GM23338 (cell line): ENCODE measurements at regions not wholly inside any gene's neighbourhood (a gene's known extent, or its start where the extent isn't known, plus 50 kb on each side); places are given as distances from the start of the nearest gene placed in this dataset.

Source experiments
- ATAC-seq: fragments of 200-7000 bp; cut with Tn5 transposase; 3 replicates; pipeline ENCODE4 v1.9.1; 2020
- DNase-seq: peaks from one replicate; pipeline ENCODE4 v3.0.0-alpha.2; 2015; ENCODE audit warnings: low spot score
- H2AFZ ChIP-seq: fragments of 200-600 bp; sonication (generic); 2 replicates; pipeline ENCODE4 v1.8.0; 2016; ENCODE audit warnings: antibody characterized with exemption, mild to moderate bottlenecking, moderate library complexity
- H3F3A ChIP-seq: fragments of 200-600 bp; sonication (generic); replicated peaks from 2 replicates; pipeline ENCODE4 v1.8.0; 2017; ENCODE audit warnings: antibody characterized with exemption, mixed run types, low read depth
- H3K27ac ChIP-seq: fragments of 200-600 bp; sonication (generic); 2 replicates; pipeline ENCODE4 v1.6.1; 2016; ENCODE audit warnings: low read depth
- H3K27me3 ChIP-seq: fragments of 200-600 bp; sonication (generic); 2 replicates; pipeline ENCODE4 v1.8.0; 2016; ENCODE audit warnings: mild to moderate bottlenecking, mixed run types, moderate library complexity; ENCODE audit not compliant: insufficient read depth
- H3K36me3 ChIP-seq: fragments of 200-600 bp; sonication (generic); 2 replicates; pipeline ENCODE4 v1.8.0; 2016; ENCODE audit warnings: mild to moderate bottlenecking; ENCODE audit not compliant: insufficient read depth
- H3K4me1 ChIP-seq: fragments of 200-600 bp; sonication (generic); 2 replicates; pipeline ENCODE4 v1.8.0; 2016; ENCODE audit warnings: mild to moderate bottlenecking, moderate library complexity; ENCODE audit not compliant: insufficient read depth
- H3K4me2 ChIP-seq: fragments of 200-600 bp; sonication (generic); 2 replicates; pipeline ENCODE4 v1.7.1; 2017; ENCODE audit warnings: mixed run types
- H3K4me3 ChIP-seq: fragments of 200-600 bp; sonication (generic); 2 replicates; pipeline ENCODE4 v1.6.1; 2016; ENCODE audit warnings: mixed run types
- H3K79me2 ChIP-seq: fragments of 200-600 bp; sonication (generic); replicated peaks from 2 replicates; pipeline ENCODE4 v1.8.0; 2017; ENCODE audit warnings: mild to moderate bottlenecking; ENCODE audit not compliant: insufficient read depth
- H3K9me2 ChIP-seq: fragments of 200-600 bp; sonication (generic); 2 replicates; pipeline ENCODE4 v1.8.0; 2017; ENCODE audit not compliant: insufficient read depth
- H4K20me1 ChIP-seq: fragments of 200-600 bp; sonication (generic); replicated peaks from 2 replicates; pipeline ENCODE4 v1.8.0; 2017; ENCODE audit warnings: mild to moderate bottlenecking; ENCODE audit not compliant: insufficient read depth
- H3K27ac Mint-ChIP-seq: 2 replicates; pipeline ENCODE4 v1.8.0; 2020; ENCODE audit warnings: inconsistent platforms, mild to moderate bottlenecking, moderate library complexity, mixed read lengths
- H3K27me3 Mint-ChIP-seq: 3 replicates; pipeline ENCODE4 v1.8.0; 2022; ENCODE audit warnings: low read depth, mild to moderate bottlenecking, moderate library complexity, mixed read lengths, inconsistent platforms; ENCODE audit not compliant: insufficient read depth, poor library complexity
- H3K36me3 Mint-ChIP-seq: 3 replicates; pipeline ENCODE4 v1.8.0; 2021; ENCODE audit warnings: low read depth, mild to moderate bottlenecking, inconsistent platforms, moderate library complexity, mixed read lengths
- H3K4me1 Mint-ChIP-seq: 3 replicates; pipeline ENCODE4 v1.8.0; 2020; ENCODE audit warnings: mild to moderate bottlenecking, inconsistent platforms, mixed read lengths
- H3K4me3 Mint-ChIP-seq: 3 replicates; pipeline ENCODE4 v1.8.0; 2021; ENCODE audit warnings: moderate library complexity, mild to moderate bottlenecking, inconsistent platforms, mixed read lengths
- H3K9me3 Mint-ChIP-seq: 3 replicates; pipeline ENCODE4 v1.8.0; 2020; ENCODE audit warnings: moderate library complexity, mild to moderate bottlenecking, inconsistent platforms, mixed read lengths
- CTCF ChIP-seq, 2 experiments: fragments of 200-600 bp in 1 of 2; sonication (generic) in 1 of 2; conservative IDR thresholded peaks; 2 replicates each; pipeline versions ENCODE4 v1.5.1 to v1.6.1; 2016 to 2017; ENCODE audit warnings: antibody characterized with exemption in 2 of 2, low read depth in 2 of 2, mild to moderate bottlenecking in 2 of 2, moderate library complexity in 1 of 2
- ZNF462 ChIP-seq: fragments of 250-450 bp; sonication (Bioruptor Pico); IDR thresholded peaks from 2 replicates; pipeline ENCODE4 v1.5.0; 2020; ENCODE audit warnings: mild to moderate bottlenecking, moderate library complexity

DNA sequence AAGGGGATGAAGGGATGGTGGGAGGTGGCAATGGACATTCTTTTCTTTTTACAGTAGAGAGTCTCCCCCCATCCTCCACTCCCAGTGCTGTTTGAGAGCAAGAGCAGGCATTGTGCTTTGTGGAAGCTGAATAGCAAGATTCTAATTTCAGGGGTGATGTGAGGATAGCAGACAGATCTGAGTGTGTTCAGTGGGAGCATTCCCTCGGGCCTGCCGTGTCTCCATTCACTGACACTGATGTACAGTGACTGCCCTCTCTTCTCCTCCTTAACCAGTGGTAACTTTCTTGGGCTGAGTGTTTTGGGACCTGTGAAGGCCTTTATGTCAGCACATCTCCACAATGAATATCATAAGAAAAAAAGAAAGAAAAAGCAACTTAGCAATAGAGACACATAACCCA, 396.6 kb upstream of the RPS6KA3 start:
- Histone ChIP-seq H3K36me3 (no peaks in the 10 kb centered on the region), H2AFZ (no peak overlapping the region), H3K4me1 (no peaks in the 10 kb centered on the region; the same call in 1 of the 2 replicates), H3K4me2 (no peak overlapping the region), H3K27me3 (no peaks in the 10 kb centered on the region), H3K79me2 (no peaks in the 10 kb centered on the region), H3K9me2 (no peaks in the 10 kb centered on the region), H4K20me1 (no peaks in the 10 kb centered on the region), H3K4me3 (no peak overlapping the region), H3K27ac (no peak overlapping the region), H3F3A (no peaks in the 10 kb centered on the region)
- no peak for DNase-seq
- H3K4me1 Mint-ChIP-seq, result peaks cover 9% of the 10 kb centered on the region; the same call in 2 of the 3 replicates
- H3K4me3 Mint-ChIP-seq, result no peak overlapping the region
- no peaks in the 10 kb centered on the region for H3K9me3 Mint-ChIP-seq
- H3K36me3 Mint-ChIP-seq, result no peaks in the 10 kb centered on the region
- ATAC-seq, result no peak
- H3K27me3 Mint-ChIP-seq, result no peaks in the 10 kb centered on the region
- no peak overlapping the region for H3K27ac Mint-ChIP-seq
- TF ChIP-seq CTCF (conservative IDR thresholded peaks at IDR 0.05; ENCODE audit: low read depth in 2 of 2) (no peak), ZNF462 (CRISPR knock-in tag) (no peak)

DNA sequence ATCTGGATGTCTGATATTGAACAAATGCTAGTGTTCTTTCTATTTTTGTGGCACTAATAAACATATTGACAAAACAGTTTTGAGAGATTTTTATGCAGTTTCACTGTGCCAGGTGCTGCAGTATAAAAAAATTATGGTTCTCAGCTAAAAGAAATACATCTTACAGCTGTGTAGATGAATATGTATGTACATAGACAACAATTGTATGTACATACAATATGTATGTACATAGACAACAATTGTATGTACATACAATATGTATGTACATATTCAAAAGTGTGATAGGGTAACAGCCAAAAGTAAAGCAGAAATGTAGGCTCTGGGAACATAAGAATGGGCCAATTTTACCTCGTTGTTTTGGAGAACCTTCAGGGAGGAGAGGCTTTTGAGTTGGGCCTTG, 390.0 kb upstream of the RPS6KA3 start:
- no peaks in the 10 kb centered on the region for H4K20me1 ChIP-seq
- H3K27me3 Mint-ChIP-seq, result no peaks in the 10 kb centered on the region
- H3K27me3 ChIP-seq, result no peaks in the 10 kb centered on the region
- no peaks in the 10 kb centered on the region for H3K9me2 ChIP-seq
- no peaks in the 10 kb centered on the region for H3K36me3 ChIP-seq
- no peaks in the 10 kb centered on the region for H3K4me1 ChIP-seq
- no peak overlapping the region for H3K4me2 ChIP-seq
- H3K4me3 ChIP-seq, result no peak overlapping the region
- H3K27ac ChIP-seq, result no peak overlapping the region
- H3K4me3 Mint-ChIP-seq, result no peak overlapping the region
- H3K4me1 Mint-ChIP-seq, result peaks cover 3% of the 10 kb centered on the region; the same call in 1 of the 3 replicates
- H3K9me3 Mint-ChIP-seq, result no peaks in the 10 kb centered on the region
- H3K27ac Mint-ChIP-seq, result no peak overlapping the region
- H3K79me2 ChIP-seq, result no peaks in the 10 kb centered on the region
- ATAC-seq (no peak), DNase-seq (no peak)
- no peaks in the 10 kb centered on the region for H3K36me3 Mint-ChIP-seq
- no peak overlapping the region for H2AFZ ChIP-seq
- no peaks in the 10 kb centered on the region for H3F3A ChIP-seq
- no peak for TF ChIP-seq ZNF462 (CRISPR knock-in tag)
